ENCODE measurements at regions not wholly inside any gene's neighbourhood (a gene's known extent, or its start where the extent isn't known, plus 50 kb on each side); places are given as distances from the start of the nearest gene placed in this dataset.

DNA sequence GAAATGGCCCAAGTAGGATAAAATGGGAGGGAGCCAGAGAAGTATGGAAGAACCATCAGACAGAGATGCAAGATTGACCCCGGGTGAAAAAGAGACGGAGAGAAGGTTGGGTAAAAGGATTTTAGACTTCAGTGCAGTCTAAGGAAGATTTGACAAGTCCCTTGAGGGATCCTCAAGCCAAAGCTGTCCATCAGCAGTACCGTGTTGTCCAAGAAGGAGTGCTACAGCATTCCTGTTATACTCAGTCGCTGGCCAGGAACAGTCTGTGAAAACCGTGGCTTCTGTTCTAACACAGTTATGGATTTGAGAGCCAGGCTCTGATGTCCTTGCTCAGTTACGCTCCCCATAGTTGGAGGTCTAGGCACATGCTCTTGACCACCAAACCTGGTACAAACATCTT is 383.9 kb upstream of the DAB2 start:
- TF ChIP-seq EP300 (IDR thresholded peaks at IDR 0.05) = no peak
- TF ChIP-seq, protein P1, sequence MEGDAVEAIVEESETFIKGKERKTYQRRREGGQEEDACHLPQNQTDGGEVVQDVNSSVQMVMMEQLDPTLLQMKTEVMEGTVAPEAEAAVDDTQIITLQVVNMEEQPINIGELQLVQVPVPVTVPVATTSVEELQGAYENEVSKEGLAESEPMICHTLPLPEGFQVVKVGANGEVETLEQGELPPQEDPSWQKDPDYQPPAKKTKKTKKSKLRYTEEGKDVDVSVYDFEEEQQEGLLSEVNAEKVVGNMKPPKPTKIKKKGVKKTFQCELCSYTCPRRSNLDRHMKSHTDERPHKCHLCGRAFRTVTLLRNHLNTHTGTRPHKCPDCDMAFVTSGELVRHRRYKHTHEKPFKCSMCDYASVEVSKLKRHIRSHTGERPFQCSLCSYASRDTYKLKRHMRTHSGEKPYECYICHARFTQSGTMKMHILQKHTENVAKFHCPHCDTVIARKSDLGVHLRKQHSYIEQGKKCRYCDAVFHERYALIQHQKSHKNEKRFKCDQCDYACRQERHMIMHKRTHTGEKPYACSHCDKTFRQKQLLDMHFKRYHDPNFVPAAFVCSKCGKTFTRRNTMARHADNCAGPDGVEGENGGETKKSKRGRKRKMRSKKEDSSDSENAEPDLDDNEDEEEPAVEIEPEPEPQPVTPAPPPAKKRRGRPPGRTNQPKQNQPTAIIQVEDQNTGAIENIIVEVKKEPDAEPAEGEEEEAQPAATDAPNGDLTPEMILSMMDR (IDR thresholded peaks at IDR 0.05) = no peak
